ENCODE measurements at regions not wholly inside any gene's neighbourhood (a gene's known extent, or its start where the extent isn't known, plus 50 kb on each side); places are given as distances from the start of the nearest gene placed in this dataset.

GRCh38 chr13:59360916-59361315, 802.8 kb downstream of the DIAPH3 start:
- H3K4me3 ChIP-seq (ENCODE audit: low read depth, low read length) = no peak overlapping the region
- in situ Hi-C loops (cut with HindIII; ENCODE audit: low sequenced_read_pairs) = no loop called here
- TF ChIP-seq CTCF (IDR thresholded peaks at IDR 0.05; ENCODE audit: low read depth, low read length) = no peak
- DNase-seq (ENCODE audit: low read depth, low spot score) = no peak

- in situ Hi-C loops (cut with HindIII; ENCODE audit: low sequenced_read_pairs) = no loop called here
- DNase-seq (ENCODE audit: low read depth, low spot score) = no peak
- no peak overlapping the region for H3K4me3 ChIP-seq (ENCODE audit: low read depth, low read length)
- no peak for TF ChIP-seq CTCF (IDR thresholded peaks at IDR 0.05; ENCODE audit: low read depth, low read length)
Observed at GRCh38 chr13:59363313-59363712, 800.4 kb downstream of the DIAPH3 start.

DNA sequence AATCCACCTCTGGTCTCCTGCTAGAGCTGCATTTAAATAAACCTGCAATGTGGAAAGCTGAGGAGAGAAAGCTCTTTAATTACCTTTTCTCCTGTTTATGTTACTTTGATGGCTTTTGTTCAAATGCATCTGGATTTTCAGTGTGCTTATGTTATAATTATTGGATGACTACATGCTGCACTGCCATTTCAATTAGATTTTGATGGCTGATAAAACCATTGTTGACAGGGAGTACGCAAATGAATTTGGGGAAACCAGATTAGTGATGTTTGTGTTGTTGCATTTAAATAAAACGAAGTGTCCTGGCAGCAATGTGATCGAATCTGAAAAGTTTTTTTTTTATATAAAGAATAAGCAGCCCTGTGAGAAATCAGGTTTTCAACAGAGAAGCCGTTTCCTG, 799.8 kb downstream of the DIAPH3 start:
- no peak for DNase-seq (ENCODE audit: low read depth, low spot score)
- no peak for TF ChIP-seq CTCF (IDR thresholded peaks at IDR 0.05; ENCODE audit: low read depth, low read length)
- no peak overlapping the region for H3K4me3 ChIP-seq (ENCODE audit: low read depth, low read length)
- in situ Hi-C loops (cut with HindIII; ENCODE audit: low sequenced_read_pairs) = no loop called here

DNA sequence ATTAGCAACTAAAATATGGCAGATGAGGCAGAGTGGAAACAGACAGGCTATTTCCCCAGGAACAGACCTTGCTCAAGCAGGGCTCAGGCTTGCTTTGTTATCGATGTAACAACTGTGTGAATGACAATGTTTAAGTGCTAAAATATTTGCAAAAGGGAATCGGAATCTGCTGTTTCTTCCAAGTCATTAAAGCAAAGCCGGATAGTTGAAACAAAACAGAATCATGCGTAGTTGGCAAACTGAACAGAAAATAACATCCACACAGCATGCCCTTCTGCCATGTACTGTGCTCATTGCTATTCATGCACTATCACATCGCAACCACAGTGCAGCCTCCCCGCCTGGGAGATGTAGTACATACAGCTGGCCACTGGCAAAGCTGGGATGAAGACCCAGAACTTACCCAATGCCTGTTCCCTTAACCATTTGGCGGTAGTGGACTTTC, 799.1 kb downstream of the DIAPH3 start:
- DNase-seq (ENCODE audit: low read depth, low spot score) = no peak
- H3K4me3 ChIP-seq (ENCODE audit: low read depth, low read length) = no peak overlapping the region
- TF ChIP-seq CTCF (IDR thresholded peaks at IDR 0.05; ENCODE audit: low read depth, low read length) = no peak
- in situ Hi-C loops (cut with HindIII; ENCODE audit: low sequenced_read_pairs) = no loop called here

- no peak for DNase-seq (ENCODE audit: low read depth, low spot score)
- in situ Hi-C loops (cut with HindIII; ENCODE audit: low sequenced_read_pairs) = no loop called here
- TF ChIP-seq CTCF (IDR thresholded peaks at IDR 0.05; ENCODE audit: low read depth, low read length) = no peak
Observed at GRCh38 chr13:59367467-59367866, 796.3 kb downstream of the DIAPH3 start.

GRCh38 chr13:59367904-59368303, 795.8 kb downstream of the DIAPH3 start:
- no peak for TF ChIP-seq CTCF (IDR thresholded peaks at IDR 0.05; ENCODE audit: low read depth, low read length)
- H3K4me3 ChIP-seq (ENCODE audit: low read depth, low read length) = no peak overlapping the region
- in situ Hi-C loops (cut with HindIII; ENCODE audit: low sequenced_read_pairs) = no loop called here
- no peak for DNase-seq (ENCODE audit: low read depth, low spot score)

More at GRCh38 chr13:59367467-59367866, 796.3 kb downstream of the DIAPH3 start:
- no peak overlapping the region for H3K4me3 ChIP-seq (ENCODE audit: low read depth, low read length)

GRCh38 chr13:59368693-59369092, 795.0 kb downstream of the DIAPH3 start:
- no peak for DNase-seq (ENCODE audit: low read depth, low spot score)
- H3K4me3 ChIP-seq (ENCODE audit: low read depth, low read length) = no peak overlapping the region
- no peak for TF ChIP-seq CTCF (IDR thresholded peaks at IDR 0.05; ENCODE audit: low read depth, low read length)
- in situ Hi-C loops (cut with HindIII; ENCODE audit: low sequenced_read_pairs) = no loop called here
